ENCODE measurements at regions not wholly inside any gene's neighbourhood (a gene's known extent, or its start where the extent isn't known, plus 50 kb on each side); places are given as distances from the start of the nearest gene placed in this dataset.
"Not testable (repeated sequence)": the region's sequence is repeated elsewhere in the genome, so short reads cannot be mapped to it uniquely, and the experiment has no call there.

- no peak for DNase-seq (ENCODE audit: low read depth in 2 of 3, low spot score in 1 of 3)
These were observed 188.0 kb upstream of the SLC24A3 start for GRCh38 chr20:19024296-19025035.

DNA sequence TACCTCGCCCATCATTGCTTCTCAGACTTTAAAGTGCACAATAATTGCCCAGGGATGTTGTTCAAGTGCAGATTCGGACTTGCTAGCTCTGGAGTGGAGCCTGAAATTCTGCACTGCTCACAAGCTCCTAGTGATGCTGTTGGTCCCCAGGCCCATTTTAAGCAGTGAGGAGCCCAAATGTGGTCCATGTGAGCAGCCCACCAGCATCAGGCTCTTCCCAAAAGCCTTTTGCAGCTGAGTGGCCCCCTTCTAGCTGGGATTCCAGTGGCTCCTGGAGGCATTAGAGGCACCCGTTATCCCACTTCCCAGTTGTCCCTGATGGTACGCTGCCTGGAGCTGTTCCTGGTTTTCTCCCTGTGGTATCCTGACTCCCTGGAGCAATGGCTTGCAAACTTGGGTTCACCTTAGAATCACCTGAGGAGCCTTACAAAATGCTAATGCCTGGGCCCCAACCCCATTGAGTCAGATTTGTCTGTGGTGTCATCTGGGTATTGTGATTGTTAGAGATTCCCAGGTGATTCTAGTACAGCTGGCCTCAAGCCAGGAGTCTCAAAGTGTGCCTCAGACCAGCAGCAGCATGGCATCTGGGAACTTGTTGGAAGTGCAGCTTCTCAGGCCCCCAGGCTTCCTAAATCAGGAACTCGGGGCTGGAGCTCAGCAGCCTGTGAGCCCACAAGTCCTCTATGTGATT is 186.9 kb upstream of the SLC24A3 start:
- DNase-seq (ENCODE audit: low read depth in 2 of 3, low spot score in 1 of 3): no peak

- no peak for DNase-seq (ENCODE audit: low read depth in 2 of 3, low spot score in 1 of 3)
These were observed 186.1 kb upstream of the SLC24A3 start for GRCh38 chr20:19026121-19026878.

GRCh38 chr20:19026901-19027644 is 185.4 kb upstream of the SLC24A3 start:
- DNase-seq (ENCODE audit: low read depth in 2 of 3, low spot score in 1 of 3): no peak

DNA sequence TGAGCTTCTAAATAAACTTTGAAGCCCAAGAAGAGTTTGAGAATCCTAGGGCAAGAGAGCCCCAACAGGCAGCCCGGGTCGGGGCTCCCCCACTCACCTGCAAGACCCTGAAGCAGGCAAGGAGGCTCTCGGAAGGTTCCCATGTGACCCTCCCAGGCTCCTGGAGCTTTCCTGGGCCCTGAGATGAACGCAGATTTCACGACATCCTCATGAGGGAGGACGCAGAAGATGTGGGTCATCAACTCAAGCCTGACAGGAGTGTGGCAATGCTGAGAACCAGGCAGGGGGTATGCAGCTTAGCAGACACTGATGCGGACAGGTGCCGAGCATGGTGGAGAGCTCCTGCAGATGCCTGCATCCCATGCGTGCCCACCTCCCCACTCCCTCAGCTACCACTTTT is 184.5 kb upstream of the SLC24A3 start:
- no peak for DNase-seq (ENCODE audit: low read depth in 2 of 3, low spot score in 1 of 3)

DNA sequence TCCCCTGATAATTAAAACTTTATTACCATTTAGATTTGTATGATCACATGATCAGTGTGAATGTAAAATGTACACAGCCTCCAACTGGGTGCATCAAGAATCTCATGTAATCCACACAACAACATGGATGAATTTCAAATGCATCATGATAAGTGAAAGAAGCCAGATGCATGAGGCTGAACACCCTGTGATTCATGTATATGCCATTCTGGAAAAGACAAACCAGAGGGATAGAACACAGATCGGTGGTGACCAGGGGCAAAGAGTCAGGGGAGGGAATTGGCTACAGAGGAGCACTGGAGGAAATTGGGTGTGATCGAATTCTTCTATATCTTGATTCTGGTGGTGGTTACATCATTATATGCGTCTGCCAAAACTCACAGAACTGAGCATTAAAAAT is 170.7 kb upstream of the SLC24A3 start:
- no peak for DNase-seq (ENCODE audit: low read depth in 2 of 3, low spot score in 1 of 3)

- DNase-seq (ENCODE audit: low read depth in 2 of 3, low spot score in 1 of 3): no peak
These were observed 167.1 kb upstream of the SLC24A3 start for GRCh38 chr20:19045371-19045770.

DNA sequence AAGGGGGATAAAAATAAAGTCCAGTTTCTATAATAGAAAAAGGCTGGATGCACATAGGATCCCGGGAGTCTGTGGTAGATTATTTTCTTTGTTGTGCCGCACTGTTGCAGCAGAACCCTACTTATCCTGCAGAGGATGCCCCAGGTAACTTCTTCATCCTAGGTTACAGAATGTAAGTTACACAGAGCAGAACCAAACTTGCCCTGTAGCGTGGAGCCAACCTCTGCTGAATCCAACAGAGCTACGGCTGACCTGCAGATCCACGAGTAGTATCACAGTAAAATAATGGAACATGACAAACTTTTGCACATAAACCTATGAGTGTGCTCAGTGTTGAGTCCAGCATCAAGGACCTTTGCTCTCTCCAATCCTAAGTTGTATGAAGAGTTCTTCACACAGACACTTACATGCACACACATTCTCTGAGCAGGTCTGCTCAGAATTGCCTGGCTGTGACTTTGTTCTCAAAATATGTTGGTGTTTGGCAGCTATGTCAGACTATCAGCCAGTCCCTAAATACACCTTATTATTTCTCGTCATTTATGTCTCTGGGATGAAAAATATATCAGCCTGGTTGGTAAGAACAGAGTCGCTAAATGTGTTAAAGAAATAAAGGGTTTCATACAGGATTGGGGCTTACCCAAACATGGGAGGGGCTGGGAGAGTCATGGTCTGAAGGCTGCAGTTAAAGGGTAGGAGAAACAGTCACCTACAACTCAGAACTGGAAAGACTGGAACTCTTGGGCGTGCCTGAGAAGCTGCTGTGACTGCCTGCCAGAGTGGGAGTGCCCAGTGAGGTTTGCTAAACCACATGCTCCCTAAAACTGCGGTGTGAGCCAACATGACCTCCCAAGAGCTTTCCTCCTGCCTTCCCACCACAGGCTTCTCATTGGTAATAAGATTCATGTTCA is 165.1 kb upstream of the SLC24A3 start:
- no peak for DNase-seq (ENCODE audit: low read depth in 2 of 3, low spot score in 1 of 3)

GRCh38 chr20:19047951-19048296 is 164.5 kb upstream of the SLC24A3 start:
- DNase-seq (ENCODE audit: low read depth in 2 of 3, low spot score in 1 of 3): no peak

DNA sequence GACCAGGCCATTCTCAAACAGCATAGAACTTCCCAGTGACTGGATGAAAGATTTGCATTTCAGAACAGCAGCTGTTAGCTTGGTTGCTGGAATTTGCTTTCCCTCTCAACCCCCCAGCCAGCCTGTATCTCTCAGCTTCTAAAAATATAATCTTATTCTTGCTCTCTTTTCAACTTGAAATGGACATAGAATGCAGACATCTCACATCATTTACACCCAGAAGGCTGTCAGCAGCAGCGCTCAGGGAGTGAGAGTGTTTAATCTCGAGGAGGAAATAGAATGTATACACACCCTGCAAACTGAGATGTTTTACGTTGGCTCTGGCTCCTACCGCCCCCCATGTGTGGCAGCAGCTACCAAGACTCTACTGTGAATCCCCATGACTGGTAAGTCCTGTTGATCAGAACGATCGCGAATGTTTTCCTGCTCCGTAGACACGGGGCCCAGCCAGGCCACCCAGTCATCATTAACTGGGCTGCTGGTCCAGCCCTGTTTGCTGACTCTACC is 163.4 kb upstream of the SLC24A3 start:
- no peak for DNase-seq (ENCODE audit: low read depth in 2 of 3, low spot score in 1 of 3)

- no peak for DNase-seq (ENCODE audit: low read depth in 2 of 3, low spot score in 1 of 3)
These were observed 162.9 kb upstream of the SLC24A3 start for GRCh38 chr20:19049514-19049913.

DNA sequence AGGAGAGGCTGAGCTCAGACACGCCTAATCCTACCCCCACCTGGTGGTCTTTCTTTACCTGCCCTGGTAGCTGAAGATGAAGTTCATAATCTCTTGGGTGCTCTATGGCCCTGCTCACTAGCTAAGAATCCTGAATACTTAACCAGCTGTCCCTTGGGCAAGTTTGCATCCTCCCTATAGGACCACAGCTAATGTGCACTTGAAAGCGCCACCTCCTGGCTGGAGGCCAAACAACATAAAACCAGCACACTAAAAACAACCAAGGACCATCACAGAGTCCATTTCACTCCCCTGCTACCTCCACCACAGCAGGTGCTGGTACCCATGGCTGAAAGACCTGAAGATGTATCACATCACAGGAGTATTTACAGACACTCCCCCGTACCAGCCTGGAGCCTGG is 155.5 kb upstream of the SLC24A3 start:
- peak in 1 of 3 donors; percentile 2 for DNase-seq (ENCODE audit: low read depth in 2 of 3, low spot score in 1 of 3)

DNA sequence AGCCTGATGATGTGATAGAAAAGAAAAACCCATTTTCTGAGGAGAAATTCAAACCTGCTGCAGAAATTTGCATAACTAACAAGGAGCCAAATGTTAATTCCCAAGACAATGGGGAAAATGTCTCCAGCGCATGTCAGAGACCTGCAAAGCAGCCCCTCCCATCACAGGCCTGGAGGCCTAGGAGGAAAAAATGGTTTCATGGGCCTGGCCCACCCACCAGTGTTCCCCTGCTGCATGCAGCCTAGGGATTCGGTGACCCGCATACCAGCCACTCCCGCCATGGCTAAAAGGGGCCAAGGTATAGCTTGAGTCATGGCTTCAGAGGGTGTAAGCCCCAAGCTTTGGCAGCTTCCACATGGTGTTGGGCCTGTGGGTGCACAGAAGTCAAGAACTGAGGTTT is 147.7 kb upstream of the SLC24A3 start:
- DNase-seq (ENCODE audit: low read depth in 2 of 3, low spot score in 1 of 3): not testable (repeated sequence)

DNA sequence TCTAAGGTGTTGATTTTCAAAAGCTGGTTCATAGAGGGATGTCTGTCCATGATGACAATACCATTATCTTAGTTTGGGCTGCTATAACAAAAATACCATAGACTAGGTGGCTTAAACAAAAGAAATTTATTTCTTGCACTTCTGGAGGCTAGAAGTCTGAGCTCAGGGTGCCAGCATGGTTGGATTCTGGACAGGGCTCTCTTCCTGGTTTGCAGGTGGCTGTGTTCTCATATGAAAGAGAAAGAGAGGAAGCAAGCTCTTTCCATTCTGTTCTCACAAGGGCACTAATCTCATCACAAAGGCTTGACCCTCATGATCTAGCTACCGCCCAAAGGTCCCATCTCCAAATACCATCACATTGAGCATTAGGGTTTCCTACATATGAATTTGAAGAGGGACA is 144.5 kb upstream of the SLC24A3 start:
- no peak for DNase-seq (ENCODE audit: low read depth in 2 of 3, low spot score in 1 of 3)

DNA sequence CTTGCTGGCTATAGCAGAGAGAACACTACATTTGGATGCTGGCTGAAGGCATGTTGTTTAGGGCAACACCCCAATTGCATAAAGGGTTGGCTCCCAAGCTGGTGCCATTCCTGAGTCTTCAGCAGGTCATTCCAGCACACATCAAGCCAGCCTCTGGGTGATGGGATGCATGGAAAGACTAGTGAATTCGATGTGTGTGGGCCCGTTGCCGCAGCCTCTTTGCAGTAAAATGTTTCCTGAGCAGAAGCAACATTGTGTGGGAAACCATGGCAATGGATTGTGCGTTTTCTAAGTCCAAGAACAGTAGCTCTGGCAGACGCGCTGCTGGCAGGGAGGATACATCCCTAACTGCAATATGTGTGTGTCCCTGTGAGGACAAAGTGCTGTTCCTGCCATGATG is 142.4 kb upstream of the SLC24A3 start:
- no peak for DNase-seq (ENCODE audit: low read depth in 2 of 3, low spot score in 1 of 3)

- no peak for DNase-seq (ENCODE audit: low read depth in 2 of 3, low spot score in 1 of 3)
These were observed 141.6 kb upstream of the SLC24A3 start for GRCh38 chr20:19070681-19071445.

GRCh38 chr20:19071446-19071725 is 141.1 kb upstream of the SLC24A3 start:
- DNase-seq (ENCODE audit: low read depth in 2 of 3, low spot score in 1 of 3): no peak

DNA sequence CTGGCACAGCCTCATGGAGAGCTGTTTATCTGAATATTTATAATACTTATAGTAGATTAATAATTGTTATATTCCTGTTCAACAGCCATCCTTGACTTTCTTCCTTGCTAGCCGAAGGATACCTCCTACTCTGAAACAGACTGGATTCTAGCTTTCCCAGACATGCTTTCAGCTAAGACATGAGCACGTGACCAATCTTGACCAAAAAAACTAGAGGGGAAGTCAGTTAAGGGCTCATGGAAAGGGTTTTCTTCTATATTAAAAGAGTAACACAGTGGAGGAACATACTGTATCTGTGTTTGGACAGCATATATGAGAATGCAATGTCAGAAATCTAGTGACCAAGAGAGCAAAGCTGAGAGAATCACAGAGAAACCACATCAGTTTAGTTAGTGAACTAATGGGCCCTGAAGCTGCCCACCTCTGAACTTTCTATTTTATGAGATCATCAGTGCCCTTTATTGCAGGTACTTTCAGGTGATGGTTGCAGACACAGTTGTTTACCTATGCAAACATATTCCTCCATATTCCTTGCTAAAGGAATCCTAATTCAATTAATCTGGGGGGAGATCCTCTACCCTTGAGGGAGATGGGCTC is 140.4 kb upstream of the SLC24A3 start:
- no peak for DNase-seq (ENCODE audit: low read depth in 2 of 3, low spot score in 1 of 3)

DNA sequence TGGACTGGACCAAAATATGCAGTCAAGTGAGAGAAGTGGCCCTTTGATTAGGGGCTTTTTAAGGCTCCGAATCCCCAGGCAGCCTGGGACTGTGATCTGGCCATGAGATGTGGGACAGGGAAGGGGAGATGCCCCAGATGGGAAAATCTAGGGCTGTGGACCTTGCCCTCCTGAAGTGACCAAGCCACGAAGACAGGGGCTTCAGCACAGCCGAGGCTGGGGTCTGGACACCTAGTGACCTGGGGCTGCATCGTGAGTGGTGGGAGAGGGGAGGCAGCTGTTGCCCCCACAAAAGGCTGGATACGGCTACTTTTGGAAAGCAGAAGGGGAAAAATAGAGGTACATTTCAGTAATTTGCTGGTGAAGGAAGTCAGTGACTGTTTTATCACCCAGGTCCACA is 139.5 kb upstream of the SLC24A3 start:
- DNase-seq (ENCODE audit: low read depth in 2 of 3, low spot score in 1 of 3): no peak
